ENCODE measurements at regions not wholly inside any gene's neighbourhood (a gene's known extent, or its start where the extent isn't known, plus 50 kb on each side); places are given as distances from the start of the nearest gene placed in this dataset.

DNA sequence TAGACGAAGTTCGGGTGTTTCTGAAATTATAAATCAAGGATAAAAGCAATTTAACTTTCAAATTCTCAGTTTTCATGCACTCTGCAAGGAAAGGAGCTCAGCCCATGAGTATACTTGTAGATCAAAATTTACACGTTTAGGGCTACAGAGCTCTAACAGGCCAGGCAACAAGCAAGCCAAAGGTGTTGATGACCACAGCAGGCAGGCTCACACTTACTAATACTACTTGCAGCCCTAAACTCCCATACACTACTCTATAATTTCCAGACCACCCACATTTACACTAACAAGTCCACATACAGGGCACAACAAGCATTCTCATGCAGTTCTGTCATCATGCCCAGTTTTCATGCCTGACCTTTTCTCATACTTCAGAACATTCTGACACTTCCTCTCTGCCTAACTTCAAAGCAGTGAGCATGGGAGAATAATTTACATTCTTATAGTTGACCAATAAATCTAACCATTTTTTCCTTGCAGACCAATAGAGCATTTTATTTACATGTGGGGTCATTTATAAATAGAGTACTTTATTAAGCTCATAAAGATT is 124.7 kb upstream of the FRMD4B start:
- H3K27ac ChIP-seq, result no peak overlapping the region
- TF ChIP-seq, protein P1, sequence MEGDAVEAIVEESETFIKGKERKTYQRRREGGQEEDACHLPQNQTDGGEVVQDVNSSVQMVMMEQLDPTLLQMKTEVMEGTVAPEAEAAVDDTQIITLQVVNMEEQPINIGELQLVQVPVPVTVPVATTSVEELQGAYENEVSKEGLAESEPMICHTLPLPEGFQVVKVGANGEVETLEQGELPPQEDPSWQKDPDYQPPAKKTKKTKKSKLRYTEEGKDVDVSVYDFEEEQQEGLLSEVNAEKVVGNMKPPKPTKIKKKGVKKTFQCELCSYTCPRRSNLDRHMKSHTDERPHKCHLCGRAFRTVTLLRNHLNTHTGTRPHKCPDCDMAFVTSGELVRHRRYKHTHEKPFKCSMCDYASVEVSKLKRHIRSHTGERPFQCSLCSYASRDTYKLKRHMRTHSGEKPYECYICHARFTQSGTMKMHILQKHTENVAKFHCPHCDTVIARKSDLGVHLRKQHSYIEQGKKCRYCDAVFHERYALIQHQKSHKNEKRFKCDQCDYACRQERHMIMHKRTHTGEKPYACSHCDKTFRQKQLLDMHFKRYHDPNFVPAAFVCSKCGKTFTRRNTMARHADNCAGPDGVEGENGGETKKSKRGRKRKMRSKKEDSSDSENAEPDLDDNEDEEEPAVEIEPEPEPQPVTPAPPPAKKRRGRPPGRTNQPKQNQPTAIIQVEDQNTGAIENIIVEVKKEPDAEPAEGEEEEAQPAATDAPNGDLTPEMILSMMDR (conservative IDR thresholded peaks at IDR 0.05), result no peak

DNA sequence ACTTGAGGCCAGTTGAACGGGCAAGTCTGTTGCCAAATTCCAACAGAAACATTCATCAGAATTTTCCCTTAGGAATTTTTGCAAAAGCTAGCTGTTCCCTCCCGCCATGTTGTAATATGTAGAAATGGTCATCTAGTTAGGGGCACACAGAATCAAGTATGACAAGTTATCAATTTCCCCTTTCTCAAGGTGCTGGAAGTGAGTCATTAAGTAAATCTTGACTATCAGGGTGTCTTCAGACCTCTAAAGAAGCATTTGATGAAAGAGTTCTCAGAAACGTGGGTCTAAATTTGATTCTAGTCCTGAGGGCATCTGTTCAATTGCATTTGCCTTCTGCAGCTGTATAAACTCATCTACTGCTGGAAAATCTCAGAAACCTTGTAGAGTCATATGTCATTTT is 123.4 kb upstream of the FRMD4B start:
- no peak overlapping the region for H3K27ac ChIP-seq
- TF ChIP-seq, protein P1 (conservative IDR thresholded peaks at IDR 0.05), result no peak

DNA sequence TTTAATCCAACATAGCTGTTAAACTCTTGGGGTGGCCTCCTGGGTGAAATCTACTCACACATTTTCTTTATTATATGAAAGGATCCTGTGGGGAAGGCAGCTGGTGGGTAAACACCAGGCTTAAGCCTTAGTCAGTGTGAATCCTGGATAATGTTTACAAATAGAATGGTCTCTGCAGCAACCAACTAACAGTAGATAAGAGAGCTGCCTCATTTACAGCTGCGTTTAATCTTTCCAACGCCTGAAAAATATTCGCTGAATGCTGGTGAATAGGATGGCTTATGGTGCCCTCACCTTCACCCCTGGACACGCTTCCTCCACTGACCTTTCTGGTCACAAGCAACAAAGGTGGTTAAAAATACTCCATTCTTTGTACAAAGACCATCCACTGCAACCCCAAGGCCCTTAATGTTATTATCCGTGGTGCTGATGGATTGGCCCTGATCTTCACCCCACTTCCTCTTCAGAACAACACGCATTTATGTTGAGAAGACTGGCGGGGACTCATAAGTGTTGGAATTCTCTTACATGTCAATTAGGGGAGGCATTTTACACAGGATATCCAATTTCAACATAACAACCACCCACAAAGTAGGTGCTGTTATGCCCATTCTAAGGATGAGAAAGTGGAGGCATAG is 120.0 kb upstream of the FRMD4B start:
- H3K27ac ChIP-seq, result no peak overlapping the region
- TF ChIP-seq, protein P1 (conservative IDR thresholded peaks at IDR 0.05), result no peak

DNA sequence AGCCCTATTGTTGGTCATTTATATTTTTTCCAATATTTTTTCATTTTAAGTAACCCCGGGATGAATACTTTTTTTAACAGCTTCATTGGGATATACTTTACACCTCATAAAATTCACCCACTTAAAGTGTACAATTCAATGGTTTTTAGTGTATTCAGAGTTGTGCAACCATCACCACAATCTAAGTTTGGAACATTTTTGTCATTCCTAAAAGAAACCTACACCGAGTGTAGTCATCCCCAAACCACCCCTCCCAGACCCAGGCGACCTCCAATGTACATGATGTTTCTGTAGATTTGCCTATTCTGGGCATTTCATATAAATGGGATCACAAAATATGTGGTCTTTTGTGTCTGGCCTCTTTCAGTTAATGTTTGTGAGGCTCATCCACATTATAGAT is 118.3 kb upstream of the FRMD4B start:
- no peak overlapping the region for H3K27ac ChIP-seq
- TF ChIP-seq, protein P1 (conservative IDR thresholded peaks at IDR 0.05), result no peak

DNA sequence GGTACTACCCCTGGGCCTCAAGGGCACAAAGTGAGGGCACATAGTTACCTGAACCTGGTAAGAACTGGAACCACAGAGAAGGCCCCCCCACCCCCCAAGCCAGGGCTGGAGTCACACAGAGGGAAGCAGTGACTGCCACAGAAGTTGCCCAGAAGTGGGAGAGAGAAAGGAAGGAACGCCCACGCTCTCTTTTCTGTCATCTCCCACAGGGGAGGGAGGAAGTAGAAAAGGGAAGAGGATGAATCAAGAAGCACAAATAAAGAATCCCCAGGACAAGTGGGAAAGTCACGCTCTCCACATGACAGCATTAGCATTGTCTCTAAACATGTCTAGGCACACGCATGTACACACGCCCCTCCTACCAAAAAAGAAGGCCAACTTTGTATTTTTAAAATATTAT is 114.7 kb upstream of the FRMD4B start:
- no peak overlapping the region for H3K27ac ChIP-seq
- TF ChIP-seq, protein P1 (conservative IDR thresholded peaks at IDR 0.05), result no peak

DNA sequence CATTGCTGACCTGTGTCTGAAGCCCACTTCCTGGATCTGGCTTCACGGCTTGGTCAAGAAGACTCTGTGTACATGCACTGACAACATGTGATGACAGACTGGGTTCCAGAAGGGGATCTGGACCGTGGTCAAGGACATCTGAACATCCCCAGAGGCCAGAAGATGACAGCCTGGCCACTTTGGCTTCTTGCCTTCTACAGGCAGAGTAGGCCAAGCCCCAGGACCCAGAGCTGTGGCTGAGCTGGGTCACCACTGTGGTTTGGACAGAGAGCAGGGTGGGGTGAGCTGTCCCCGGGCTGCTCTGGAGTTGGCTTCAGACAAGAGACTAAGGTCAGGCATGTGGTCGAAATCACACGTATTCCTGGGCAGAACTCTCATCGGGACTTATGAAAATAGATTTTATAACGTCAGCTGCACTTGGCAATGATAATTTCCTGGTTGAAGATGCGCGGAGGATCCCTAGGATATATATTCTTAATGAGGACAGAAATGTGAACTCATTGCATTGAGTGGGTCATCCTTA is 114.1 kb upstream of the FRMD4B start:
- TF ChIP-seq, protein P1 (conservative IDR thresholded peaks at IDR 0.05), result no peak
- H3K27ac ChIP-seq, result no peak overlapping the region

DNA sequence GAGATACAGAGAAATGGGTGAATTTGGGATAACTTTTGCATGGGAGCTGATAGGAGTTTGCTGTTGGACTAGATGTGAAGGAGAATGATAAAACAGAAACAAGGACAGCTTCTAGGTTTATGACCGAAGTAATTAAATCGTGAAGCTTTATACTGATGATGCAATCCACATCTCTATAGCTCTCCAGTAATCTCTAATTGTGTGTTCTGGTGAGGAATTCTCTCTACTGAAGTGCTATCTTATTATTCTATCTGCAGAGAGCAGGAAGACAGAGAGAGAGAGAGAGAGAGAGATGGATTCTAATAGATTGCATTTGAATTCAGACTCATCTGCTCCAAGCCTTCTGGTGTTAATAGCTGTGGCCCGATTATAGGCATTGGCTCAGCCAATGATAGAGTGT is 113.5 kb upstream of the FRMD4B start:
- TF ChIP-seq, protein P1 (conservative IDR thresholded peaks at IDR 0.05), result no peak
- H3K27ac ChIP-seq, result no peak overlapping the region

Measured in VCaP (cell line).